Loucy (cell line): ENCODE measurements at regions not wholly inside any gene's neighbourhood (a gene's known extent, or its start where the extent isn't known, plus 50 kb on each side); places are given as distances from the start of the nearest gene placed in this dataset.

Experiments used
- CTCF ChIP-seq: fragments of 200-600 bp; sonication (generic); conservative IDR thresholded peaks from 2 replicates; pipeline ENCODE4 v1.5.1; 2014; ENCODE audit warnings: mild to moderate bottlenecking, antibody characterized with exemption, low read length
- EZH2phosphoT487 ChIP-seq: fragments of 200-600 bp; IDR thresholded peaks from 2 replicates; pipeline ENCODE4 v1.6.1; 2018; ENCODE audit warnings: antibody characterized with exemption, mild to moderate bottlenecking, moderate library complexity, borderline replicate concordance

GRCh38 chr1:168832661-168833060, 103.7 kb upstream of the DPT start:
- TF ChIP-seq EZH2phosphoT487 (no peak), CTCF (no peak)
